ENCODE measurements at regions not wholly inside any gene's neighbourhood (a gene's known extent, or its start where the extent isn't known, plus 50 kb on each side); places are given as distances from the start of the nearest gene placed in this dataset.

GRCh38 chr10:130740915-130741750 lies 570.4 kb downstream of the TCERG1L start:
- CTCF ChIA-PET, result no interaction called here
- DNase-seq (ENCODE audit: low read depth in 1 of 2, low spot score in 1 of 2), result no peak
- Histone ChIP-seq H3K27ac (no peak overlapping the region), H3K4me1 (no peaks in the 10 kb centered on the region), H3K4me2 (no peak overlapping the region), H3K9me3 (no peaks in the 10 kb centered on the region), H3K4me3 (no peak overlapping the region)
- POLR2A ChIA-PET, result no interaction called here
- TF ChIP-seq, protein P1, sequence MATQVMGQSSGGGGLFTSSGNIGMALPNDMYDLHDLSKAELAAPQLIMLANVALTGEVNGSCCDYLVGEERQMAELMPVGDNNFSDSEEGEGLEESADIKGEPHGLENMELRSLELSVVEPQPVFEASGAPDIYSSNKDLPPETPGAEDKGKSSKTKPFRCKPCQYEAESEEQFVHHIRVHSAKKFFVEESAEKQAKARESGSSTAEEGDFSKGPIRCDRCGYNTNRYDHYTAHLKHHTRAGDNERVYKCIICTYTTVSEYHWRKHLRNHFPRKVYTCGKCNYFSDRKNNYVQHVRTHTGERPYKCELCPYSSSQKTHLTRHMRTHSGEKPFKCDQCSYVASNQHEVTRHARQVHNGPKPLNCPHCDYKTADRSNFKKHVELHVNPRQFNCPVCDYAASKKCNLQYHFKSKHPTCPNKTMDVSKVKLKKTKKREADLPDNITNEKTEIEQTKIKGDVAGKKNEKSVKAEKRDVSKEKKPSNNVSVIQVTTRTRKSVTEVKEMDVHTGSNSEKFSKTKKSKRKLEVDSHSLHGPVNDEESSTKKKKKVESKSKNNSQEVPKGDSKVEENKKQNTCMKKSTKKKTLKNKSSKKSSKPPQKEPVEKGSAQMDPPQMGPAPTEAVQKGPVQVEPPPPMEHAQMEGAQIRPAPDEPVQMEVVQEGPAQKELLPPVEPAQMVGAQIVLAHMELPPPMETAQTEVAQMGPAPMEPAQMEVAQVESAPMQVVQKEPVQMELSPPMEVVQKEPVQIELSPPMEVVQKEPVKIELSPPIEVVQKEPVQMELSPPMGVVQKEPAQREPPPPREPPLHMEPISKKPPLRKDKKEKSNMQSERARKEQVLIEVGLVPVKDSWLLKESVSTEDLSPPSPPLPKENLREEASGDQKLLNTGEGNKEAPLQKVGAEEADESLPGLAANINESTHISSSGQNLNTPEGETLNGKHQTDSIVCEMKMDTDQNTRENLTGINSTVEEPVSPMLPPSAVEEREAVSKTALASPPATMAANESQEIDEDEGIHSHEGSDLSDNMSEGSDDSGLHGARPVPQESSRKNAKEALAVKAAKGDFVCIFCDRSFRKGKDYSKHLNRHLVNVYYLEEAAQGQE (IDR thresholded peaks at IDR 0.05), result no peak
- no peak for TF ChIP-seq JUNB (IDR thresholded peaks at IDR 0.05)
- TF ChIP-seq BCL3 (IDR thresholded peaks at IDR 0.05), result no peak
- no peak for TF ChIP-seq ESRRA (IDR thresholded peaks at IDR 0.05; ENCODE audit: borderline replicate concordance, low read length)
- TF ChIP-seq RCOR1 (IDR thresholded peaks at IDR 0.05; ENCODE audit: low read depth, low read length), result no peak
- TF ChIP-seq CTCF (IDR thresholded peaks at IDR 0.05), result no peak
- no peak for TF ChIP-seq ZFP36 (IDR thresholded peaks at IDR 0.05; ENCODE audit: borderline replicate concordance, partially characterized antibody)
- no peak for TF ChIP-seq CBX8 (IDR thresholded peaks at IDR 0.05)
- no peak for TF ChIP-seq KDM1A (IDR thresholded peaks at IDR 0.05; ENCODE audit: low read depth)
- no peak for TF ChIP-seq MYC (IDR thresholded peaks at IDR 0.05; ENCODE audit: borderline replicate concordance, low read length)
- TF ChIP-seq RFX5 (IDR thresholded peaks at IDR 0.05), result no peak
- no peak for TF ChIP-seq HOXB5 (CRISPR knock-in tag; IDR thresholded peaks at IDR 0.05)
- TF ChIP-seq PHF8 (IDR thresholded peaks at IDR 0.05; ENCODE audit: borderline replicate concordance, low read depth), result no peak
- no peak for TF ChIP-seq POLR2AphosphoS2 (conservative IDR thresholded peaks at IDR 0.05; ENCODE audit: low read length)
- TF ChIP-seq SMC3 (IDR thresholded peaks at IDR 0.05), result no peak
- TF ChIP-seq FOSB (CRISPR knock-in tag; IDR thresholded peaks at IDR 0.05), result no peak
- no peak for TF ChIP-seq BHLHE40 (IDR thresholded peaks at IDR 0.05; ENCODE audit: low read depth, low read length)
- no peak for FAIRE-seq
- WGBS (ENCODE audit: missing lambda C conversion rate), result 13% methylated on average over 20 of the region's 20 CpGs
- ATAC-seq, result no peak

- DNase-seq (ENCODE audit: low read depth in 1 of 2, low spot score in 1 of 2) (no peak), ATAC-seq (no peak), FAIRE-seq (no peak)
- POLR2A ChIA-PET, result no interaction called here
- WGBS (ENCODE audit: missing lambda C conversion rate), result 24% methylated on average over 15 of the region's 23 CpGs
- CTCF ChIA-PET, result no interaction called here
- Histone ChIP-seq H3K27ac (no peak overlapping the region), H3K4me3 (no peak overlapping the region), H3K4me2 (no peak overlapping the region), H3K4me1 (no peaks in the 10 kb centered on the region), H3K9me3 (no peaks in the 10 kb centered on the region)
- no peak for TF ChIP-seq CBX2 (IDR thresholded peaks at IDR 0.05; ENCODE audit: borderline replicate concordance, low read depth)
- TF ChIP-seq MYC (IDR thresholded peaks at IDR 0.05; ENCODE audit: borderline replicate concordance, low read length), result no peak
- TF ChIP-seq RFX5 (IDR thresholded peaks at IDR 0.05), result no peak
- no peak for TF ChIP-seq ZFP36 (IDR thresholded peaks at IDR 0.05; ENCODE audit: borderline replicate concordance, partially characterized antibody)
- no peak for TF ChIP-seq PHF8 (IDR thresholded peaks at IDR 0.05; ENCODE audit: borderline replicate concordance, low read depth)
- TF ChIP-seq EHMT2 (IDR thresholded peaks at IDR 0.05; ENCODE audit: low read depth), result no peak
- TF ChIP-seq, protein P1 (IDR thresholded peaks at IDR 0.05), result no peak
- no peak for TF ChIP-seq JUNB (IDR thresholded peaks at IDR 0.05)
- no peak for TF ChIP-seq USF2 (IDR thresholded peaks at IDR 0.05)
- no peak for TF ChIP-seq TFCP2L1 (CRISPR knock-in tag; IDR thresholded peaks at IDR 0.05)
- TF ChIP-seq JUN (IDR thresholded peaks at IDR 0.05), result no peak
Observed at GRCh38 chr10:130741901-130742855, 569.3 kb downstream of the TCERG1L start.

All from A549 (cell line).